ENCODE measurements at regions not wholly inside any gene's neighbourhood (a gene's known extent, or its start where the extent isn't known, plus 50 kb on each side); places are given as distances from the start of the nearest gene placed in this dataset.

- no peak for FAIRE-seq
- Histone ChIP-seq H3K79me2 (ENCODE audit: control insufficient read depth, insufficient read depth, low read length) (no peaks in the 10 kb centered on the region), H3K27ac (ENCODE audit: extremely low read depth, low read depth, low read length) (no peak overlapping the region), H3K9ac (ENCODE audit: insufficient read depth in 1 of 2, low read depth in 2 of 2, low read length in 2 of 2) (no peak overlapping the region), H2AFZ (ENCODE audit: low read depth, low read length) (no peak overlapping the region), H3K36me3 (ENCODE audit: control insufficient read depth, insufficient read depth, low read length) (no peaks in the 10 kb centered on the region), H3K4me1 (replicated peaks in 1 of 2; ENCODE audit: control insufficient read depth in 2 of 2, insufficient read depth in 2 of 2, low read length in 2 of 2) (no peaks in the 10 kb centered on the region), H3K27me3 (ENCODE audit: control insufficient read depth in 2 of 2, insufficient read depth in 2 of 2, low read length in 2 of 2) (no peaks in the 10 kb centered on the region), H4K20me1 (replicated peaks; ENCODE audit: control insufficient read depth, insufficient read depth, low read length) (no peaks in the 10 kb centered on the region), H3K4me3 (no peak overlapping the region), H3K9me3 (replicated peaks; ENCODE audit: control insufficient read depth, insufficient read depth, low read depth, low read length) (no peaks in the 10 kb centered on the region), H3K9me1 (ENCODE audit: control insufficient read depth, insufficient read depth, low read length) (no peaks in the 10 kb centered on the region), H3K4me2 (ENCODE audit: insufficient read depth, low read length) (no peak overlapping the region)
- intact Hi-C loops (cut with micrococcal nuclease) (no loop called here), in situ Hi-C loops (cut with MboI) (no loop called here)
- WGBS (ENCODE audit: insufficient coverage, low coverage, missing lambda C conversion rate), result 1% methylated on average over 3 of the region's 3 CpGs
- POLR2A ChIA-PET, result no interaction called here
- DNase-seq (ENCODE audit: extremely low read depth in 1 of 4, low spot score in 3 of 4), result no peak
- CTCF ChIA-PET (ENCODE audit: low intra/inter-chr PET ratio), result no interaction called here
- BruUV-seq (replicated peaks), result no TSS peak
- ATAC-seq, result no peak
- TF ChIP-seq ZNF165 (CRISPR knock-in tag; IDR thresholded peaks at IDR 0.05; ENCODE audit: borderline replicate concordance) (no peak), SIN3B (IDR thresholded peaks at IDR 0.05; ENCODE audit: low read depth) (no peak), CUX1 (CRISPR knock-in tag; IDR thresholded peaks at IDR 0.05) (no peak), POLR2A (conservative IDR thresholded peaks at IDR 0.05) (no peak), MED1 (CRISPR knock-in tag; IDR thresholded peaks at IDR 0.05; ENCODE audit: borderline replicate concordance) (no peak), CLOCK (CRISPR knock-in tag; IDR thresholded peaks at IDR 0.05; ENCODE audit: borderline replicate concordance) (no peak), SRF (CRISPR knock-in tag; IDR thresholded peaks at IDR 0.05) (no peak), ZNF57 (CRISPR knock-in tag; IDR thresholded peaks at IDR 0.05) (no peak), ETS2 (tag; IDR thresholded peaks at IDR 0.05; ENCODE audit: borderline replicate concordance, poor library complexity, severe bottlenecking) (no peak)
Observed at GRCh38 chr1:195594773-195595172, 1013.5 kb downstream of the KCNT2 start.

All from K562 (cell line).